ENCODE measurements at regions not wholly inside any gene's neighbourhood (a gene's known extent, or its start where the extent isn't known, plus 50 kb on each side); places are given as distances from the start of the nearest gene placed in this dataset.
"Not testable (repeated sequence)": the region's sequence is repeated elsewhere in the genome, so short reads cannot be mapped to it uniquely, and the experiment has no call there.

- not testable (repeated sequence) for TF ChIP-seq RARB, CSDC2 (CRISPR knock-in tag; IDR thresholded peaks at IDR 0.05)
These were observed 103.2 kb downstream of the RGS2 start for GRCh38 chr1:192911896-192912656.
